ENCODE measurements at regions not wholly inside any gene's neighbourhood (a gene's known extent, or its start where the extent isn't known, plus 50 kb on each side); places are given as distances from the start of the nearest gene placed in this dataset.

GRCh38 chr9:111180811-111181210, 142.5 kb upstream of the LPAR1 start:
- peaks cover 0 to 4% (median 3%) of the 10 kb centered on the region in 3 donors for H3K27me3 Mint-ChIP-seq (ENCODE audit: low read depth in 3 of 3)
- peaks cover 0 to 1% of the 10 kb centered on the region in 2 donors for H3K4me1 Mint-ChIP-seq
- H3K27ac Mint-ChIP-seq, result no peak overlapping the region
- no peak for DNase-seq
- H3K9me3 Mint-ChIP-seq, result peaks cover 0 to 9% (median under 1%) of the 10 kb centered on the region in 6 donors
- no peak overlapping the region for H3K4me3 Mint-ChIP-seq
- H3K36me3 Mint-ChIP-seq, result no peaks in the 10 kb centered on the region

GRCh38 chr9:111179577-111179976, 141.3 kb upstream of the LPAR1 start:
- Mint-ChIP-seq H3K4me3 (no peak overlapping the region), H3K27ac (no peak overlapping the region), H3K9me3 (peaks cover 0 to 9% (median under 1%) of the 10 kb centered on the region in 6 donors)

GRCh38 chr9:111178331-111179055, 140.2 kb upstream of the LPAR1 start:
- no peaks in the 10 kb centered on the region for H3K36me3 Mint-ChIP-seq
- H3K27ac Mint-ChIP-seq, result no peak overlapping the region
- no peak overlapping the region for H3K4me3 Mint-ChIP-seq
- peaks cover 0 to 1% of the 10 kb centered on the region in 2 donors for H3K4me1 Mint-ChIP-seq
- H3K9me3 Mint-ChIP-seq, result peaks cover 0 to 6% (median under 1%) of the 10 kb centered on the region in 6 donors
- peaks cover 0 to 3% (median 0%) of the 10 kb centered on the region in 3 donors for H3K27me3 Mint-ChIP-seq (ENCODE audit: low read depth in 3 of 3)
- DNase-seq, result no peak

More at GRCh38 chr9:111179577-111179976, 141.3 kb upstream of the LPAR1 start:
- Mint-ChIP-seq H3K27me3 (ENCODE audit: low read depth in 3 of 3) (peaks cover 0 to 3% (median 0%) of the 10 kb centered on the region in 3 donors), H3K4me1 (peaks cover 0 to 1% of the 10 kb centered on the region in 2 donors), H3K36me3 (no peaks in the 10 kb centered on the region)
- DNase-seq, result no peak

GRCh38 chr9:111176511-111176910, 138.2 kb upstream of the LPAR1 start:
- Mint-ChIP-seq H3K9me3 (peaks cover 0 to 6% (median under 1%) of the 10 kb centered on the region in 6 donors), H3K27ac (no peak overlapping the region), H3K36me3 (no peaks in the 10 kb centered on the region), H3K27me3 (ENCODE audit: low read depth in 3 of 3) (peaks cover 0 to 3% (median 0%) of the 10 kb centered on the region in 3 donors), H3K4me3 (no peak overlapping the region), H3K4me1 (peaks cover 0 to 1% of the 10 kb centered on the region in 2 donors)
- no peak for DNase-seq

- H3K27ac Mint-ChIP-seq, result no peak overlapping the region
- DNase-seq, result no peak
- H3K9me3 Mint-ChIP-seq, result peaks cover 0 to 6% (median under 1%) of the 10 kb centered on the region in 6 donors
These were observed 137.1 kb upstream of the LPAR1 start for GRCh38 chr9:111175350-111175749.

GRCh38 chr9:111167341-111167740, 129.1 kb upstream of the LPAR1 start:
- no peak for DNase-seq
- Mint-ChIP-seq H3K4me1 (no peaks in the 10 kb centered on the region), H3K4me3 (no peak overlapping the region), H3K27ac (no peak overlapping the region), H3K27me3 (ENCODE audit: low read depth in 3 of 3) (no peaks in the 10 kb centered on the region), H3K9me3 (peaks cover 14 to 22% (median 20%) of the 10 kb centered on the region in 6 donors), H3K36me3 (peaks cover 0 to 5% (median 3%) of the 10 kb centered on the region in 3 donors)

More at GRCh38 chr9:111175350-111175749, 137.1 kb upstream of the LPAR1 start:
- Mint-ChIP-seq H3K36me3 (no peaks in the 10 kb centered on the region), H3K27me3 (ENCODE audit: low read depth in 3 of 3) (peaks cover 0 to 3% (median 0%) of the 10 kb centered on the region in 3 donors), H3K4me3 (no peak overlapping the region), H3K4me1 (peaks cover 0 to 1% of the 10 kb centered on the region in 2 donors)

GRCh38 chr9:111163716-111164389, 125.6 kb upstream of the LPAR1 start:
- H3K27ac Mint-ChIP-seq, result no peak overlapping the region
- no peak overlapping the region for H3K4me3 Mint-ChIP-seq
- H3K27me3 Mint-ChIP-seq (ENCODE audit: low read depth in 3 of 3), result peaks cover 0 to 2% (median 0%) of the 10 kb centered on the region in 3 donors
- H3K4me1 Mint-ChIP-seq, result no peaks in the 10 kb centered on the region
- H3K9me3 Mint-ChIP-seq, result peaks cover 17 to 28% (median 20%) of the 10 kb centered on the region in 6 donors
- H3K36me3 Mint-ChIP-seq, result peaks cover 0 to 5% (median 3%) of the 10 kb centered on the region in 3 donors
- no peak for DNase-seq

- DNase-seq, result no peak
- no peak overlapping the region for H3K4me3 Mint-ChIP-seq
These were observed 123.8 kb upstream of the LPAR1 start for GRCh38 chr9:111162026-111162425.

GRCh38 chr9:111161015-111161415, 122.7 kb upstream of the LPAR1 start:
- no peak for DNase-seq
- peaks cover 0 to 7% (median 4%) of the 10 kb centered on the region in 6 donors for H3K9me3 Mint-ChIP-seq
- peaks cover 0 to 2% (median 0%) of the 10 kb centered on the region in 3 donors for H3K27me3 Mint-ChIP-seq (ENCODE audit: low read depth in 3 of 3)
- no peaks in the 10 kb centered on the region for H3K4me1 Mint-ChIP-seq
- no peak overlapping the region for H3K27ac Mint-ChIP-seq
- no peaks in the 10 kb centered on the region for H3K36me3 Mint-ChIP-seq
- no peak overlapping the region for H3K4me3 Mint-ChIP-seq

More at GRCh38 chr9:111162026-111162425, 123.8 kb upstream of the LPAR1 start:
- no peaks in the 10 kb centered on the region for H3K4me1 Mint-ChIP-seq
- H3K9me3 Mint-ChIP-seq, result peaks cover 4 to 11% (median 8%) of the 10 kb centered on the region in 6 donors
- H3K36me3 Mint-ChIP-seq, result no peaks in the 10 kb centered on the region
- H3K27ac Mint-ChIP-seq, result no peak overlapping the region
- peaks cover 0 to 2% (median 0%) of the 10 kb centered on the region in 3 donors for H3K27me3 Mint-ChIP-seq (ENCODE audit: low read depth in 3 of 3)

- peaks cover 0 to 6% (median under 1%) of the 10 kb centered on the region in 6 donors for H3K9me3 Mint-ChIP-seq
- H3K27me3 Mint-ChIP-seq (ENCODE audit: low read depth in 3 of 3), result peaks cover 0 to 3% (median 0%) of the 10 kb centered on the region in 3 donors
- no peak for DNase-seq
- H3K4me3 Mint-ChIP-seq, result no peak overlapping the region
- no peak overlapping the region for H3K27ac Mint-ChIP-seq
- H3K4me1 Mint-ChIP-seq, result peaks cover 2 to 6% of the 10 kb centered on the region in 2 donors
- H3K36me3 Mint-ChIP-seq, result no peaks in the 10 kb centered on the region
These were observed 120.7 kb upstream of the LPAR1 start for GRCh38 chr9:111158999-111159398.

GRCh38 chr9:111158363-111158762, 120.1 kb upstream of the LPAR1 start:
- Mint-ChIP-seq H3K4me3 (no peak overlapping the region), H3K27me3 (ENCODE audit: low read depth in 3 of 3) (peaks cover 0 to 3% (median 0%) of the 10 kb centered on the region in 3 donors), H3K9me3 (peaks cover 0 to 6% (median under 1%) of the 10 kb centered on the region in 6 donors), H3K27ac (no peak overlapping the region), H3K4me1 (peaks cover 2 to 12% of the 10 kb centered on the region in 2 donors), H3K36me3 (no peaks in the 10 kb centered on the region)
- DNase-seq, result no peak

GRCh38 chr9:111154081-111154562, 115.9 kb upstream of the LPAR1 start:
- Mint-ChIP-seq H3K27ac (peak overlapping the region in 1 of 6 donors; percentile 29), H3K4me1 (peaks cover 2 to 15% of the 10 kb centered on the region in 2 donors), H3K9me3 (no peaks in the 10 kb centered on the region), H3K4me3 (no peak overlapping the region), H3K27me3 (ENCODE audit: low read depth in 3 of 3) (peaks cover 0 to 3% (median 0%) of the 10 kb centered on the region in 3 donors), H3K36me3 (no peaks in the 10 kb centered on the region)
- no peak for DNase-seq

- H3K27me3 Mint-ChIP-seq (ENCODE audit: low read depth in 3 of 3), result peaks cover 0 to 2% (median 1%) of the 10 kb centered on the region in 3 donors
- H3K4me1 Mint-ChIP-seq, result peaks cover 2 to 15% of the 10 kb centered on the region in 2 donors
- H3K9me3 Mint-ChIP-seq, result no peaks in the 10 kb centered on the region
- no peaks in the 10 kb centered on the region for H3K36me3 Mint-ChIP-seq
- H3K4me3 Mint-ChIP-seq, result no peak overlapping the region
- DNase-seq, result no peak
- H3K27ac Mint-ChIP-seq, result no peak overlapping the region
These were observed 114.5 kb upstream of the LPAR1 start for GRCh38 chr9:111152614-111153406.

Data from immature natural killer cell (primary cell).